ENCODE measurements at regions not wholly inside any gene's neighbourhood (a gene's known extent, or its start where the extent isn't known, plus 50 kb on each side); places are given as distances from the start of the nearest gene placed in this dataset.
"Not testable (repeated sequence)": the region's sequence is repeated elsewhere in the genome, so short reads cannot be mapped to it uniquely, and the experiment has no call there.

DNA sequence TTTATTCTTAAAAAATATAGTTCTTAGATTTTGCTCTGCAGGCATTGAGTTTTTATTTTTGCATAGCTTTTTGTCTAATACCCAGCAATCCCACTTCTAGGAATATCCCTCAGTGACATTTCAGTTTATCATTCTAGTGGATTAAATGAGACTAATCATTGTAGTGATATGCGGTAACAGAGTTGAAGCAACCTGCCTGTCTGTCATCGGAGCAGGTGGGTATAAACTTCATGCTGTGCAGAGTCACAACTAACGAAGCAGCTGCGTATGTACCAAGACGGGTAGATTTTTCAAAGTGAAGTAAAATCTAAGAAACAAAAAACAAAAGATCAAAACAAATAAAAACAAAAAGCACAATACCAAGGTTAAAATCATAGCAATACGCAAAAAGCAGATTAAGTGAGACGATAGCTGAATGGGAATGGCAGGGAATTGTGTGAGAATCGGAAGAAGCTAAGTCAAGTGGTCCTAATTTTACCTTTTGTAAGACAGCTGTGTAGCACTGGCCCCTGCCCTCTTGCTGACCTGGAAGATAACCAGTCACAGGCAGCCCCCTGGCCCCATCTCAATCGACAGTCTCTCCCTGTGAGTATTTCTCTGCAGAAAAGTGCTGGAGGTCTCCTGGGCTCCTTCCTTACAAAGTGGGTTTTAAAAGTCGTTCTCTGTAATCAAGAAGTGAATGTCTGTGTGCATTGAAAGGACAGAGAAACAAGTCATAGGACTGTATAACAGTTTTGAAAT, 169.2 kb downstream of the OR2B2 start:
- DNase-seq (ENCODE audit: low spot score) (no peak), FAIRE-seq (no peak)

DNA sequence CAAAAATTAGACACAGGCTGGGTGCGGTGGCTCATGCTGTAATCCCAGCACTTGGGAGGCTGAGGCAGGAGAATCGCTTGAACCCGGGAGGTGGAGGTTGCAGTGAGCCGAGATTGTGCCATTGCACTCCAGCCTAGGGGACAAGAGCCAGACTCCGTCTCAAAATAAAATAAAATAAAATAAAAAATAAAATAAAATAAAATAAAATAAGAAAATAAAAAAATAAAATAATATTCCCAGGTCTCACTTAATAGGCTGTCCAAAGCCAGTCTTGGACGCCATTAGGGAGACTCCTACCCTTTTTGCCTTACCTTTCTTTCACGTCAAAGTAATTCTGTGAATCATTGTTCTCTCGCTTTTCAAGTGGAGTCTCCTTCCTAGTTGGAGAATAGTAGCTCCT, 172.3 kb downstream of the OR2B2 start:
- FAIRE-seq; DNase-seq (ENCODE audit: low spot score): not testable (repeated sequence)

DNA sequence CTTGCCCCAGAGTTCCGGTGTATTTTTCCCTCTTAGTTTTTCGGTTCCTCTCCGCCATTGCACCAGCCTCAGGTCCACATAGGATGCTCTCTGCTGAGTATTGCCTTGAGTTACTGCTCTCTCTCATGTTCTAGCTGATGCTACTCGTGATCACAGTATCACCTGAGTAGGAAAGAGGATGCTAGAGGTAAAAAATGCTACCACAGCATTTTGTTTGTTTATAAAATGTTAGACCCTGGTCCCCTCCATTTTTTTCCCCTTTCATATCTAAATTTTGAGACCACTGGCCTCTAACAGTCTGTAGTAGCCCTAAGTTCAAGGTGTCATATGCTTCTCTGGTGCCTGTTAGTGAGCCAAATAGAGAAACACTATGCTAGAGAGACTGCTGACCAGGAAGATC, 175.5 kb downstream of the OR2B2 start:
- no peak for DNase-seq (ENCODE audit: low spot score)
- no peak for FAIRE-seq

DNA sequence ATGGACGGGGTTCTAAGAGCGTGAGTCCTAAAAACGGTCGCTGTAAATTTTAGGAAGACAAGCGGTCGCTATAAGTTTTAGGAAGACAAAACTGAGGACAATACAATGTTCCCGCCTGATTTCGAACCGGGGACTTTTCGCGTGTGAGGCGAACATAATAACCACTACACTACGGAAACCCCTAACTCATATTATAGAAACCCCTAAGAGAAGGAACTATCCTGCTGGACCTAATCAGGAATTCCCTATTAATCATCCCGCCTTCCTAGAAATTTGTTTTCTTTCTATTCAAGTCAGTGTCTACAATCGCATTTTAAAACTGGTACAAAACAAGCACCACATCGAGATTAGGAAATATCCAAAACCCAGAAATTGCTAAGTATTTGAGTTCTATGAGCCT, 183.8 kb downstream of the OR2B2 start:
- no peak for FAIRE-seq
- no peak for DNase-seq (ENCODE audit: low spot score)

DNA sequence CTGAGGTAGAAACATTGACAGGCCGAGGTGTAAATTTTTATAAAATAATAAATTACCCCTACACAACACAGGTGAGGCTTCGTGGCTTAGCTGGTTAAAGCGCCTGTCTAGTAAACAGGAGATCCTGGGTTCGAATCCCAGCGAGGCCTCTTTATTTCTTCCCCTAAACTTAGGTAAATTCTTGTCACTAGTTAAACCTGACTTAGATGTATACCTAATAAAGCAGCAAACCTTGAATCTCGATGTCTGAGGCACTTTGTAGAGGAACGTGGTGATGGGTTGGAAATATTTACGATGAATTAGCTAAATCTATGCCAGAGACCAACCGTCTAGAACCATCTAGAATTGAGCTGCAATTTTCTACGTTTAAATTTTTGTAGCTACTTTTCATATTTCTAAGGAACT, 185.6 kb downstream of the OR2B2 start:
- FAIRE-seq = no peak
- no peak for DNase-seq (ENCODE audit: low spot score)

DNA sequence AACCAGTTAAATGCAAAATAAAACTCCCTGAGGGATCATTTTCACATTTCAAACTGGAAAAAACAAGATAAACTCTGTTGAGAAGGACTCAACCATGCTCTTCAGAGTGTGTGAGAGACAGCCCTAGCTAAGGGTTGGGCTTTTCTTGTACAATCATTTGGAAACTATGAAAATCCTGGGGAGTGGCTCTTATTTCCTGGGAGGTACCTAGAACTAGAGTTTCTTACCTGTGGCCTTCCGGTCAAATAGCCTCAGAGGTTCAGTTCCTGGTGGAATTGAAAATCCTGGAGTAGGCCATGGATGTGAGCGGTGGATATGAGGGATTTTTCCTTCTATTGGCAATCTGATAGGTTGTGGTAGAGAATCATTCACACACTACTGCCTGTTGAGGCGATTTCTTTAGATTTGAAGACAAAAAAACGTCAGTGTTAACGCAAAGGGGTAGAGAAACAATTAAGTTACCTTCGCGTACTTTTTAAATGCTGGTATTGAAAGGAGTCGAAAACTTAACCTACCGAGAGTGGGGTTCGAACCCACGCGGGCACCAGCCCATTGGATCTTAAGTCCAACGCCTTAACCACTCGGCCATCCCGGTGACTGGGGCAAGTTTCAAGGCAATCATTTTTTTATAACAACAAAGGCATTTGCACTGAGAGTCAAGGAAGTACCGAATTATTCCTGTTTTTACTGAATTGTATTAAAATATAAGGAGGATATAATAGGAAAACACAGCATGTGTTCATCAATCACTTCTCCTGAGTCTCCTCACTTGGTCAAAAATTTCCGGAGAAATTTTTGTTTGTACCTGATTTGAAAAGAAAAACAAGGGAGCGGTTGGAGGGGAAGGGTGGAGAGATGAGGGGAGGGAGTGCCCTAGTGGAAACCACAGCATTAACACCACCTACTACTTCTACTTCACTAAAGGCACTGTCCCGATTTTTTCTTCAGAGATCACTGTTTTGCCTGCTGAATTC, 191.3 kb downstream of the OR2B2 start:
- FAIRE-seq (no peak), DNase-seq (ENCODE audit: low spot score) (peak; percentile 55)

DNA sequence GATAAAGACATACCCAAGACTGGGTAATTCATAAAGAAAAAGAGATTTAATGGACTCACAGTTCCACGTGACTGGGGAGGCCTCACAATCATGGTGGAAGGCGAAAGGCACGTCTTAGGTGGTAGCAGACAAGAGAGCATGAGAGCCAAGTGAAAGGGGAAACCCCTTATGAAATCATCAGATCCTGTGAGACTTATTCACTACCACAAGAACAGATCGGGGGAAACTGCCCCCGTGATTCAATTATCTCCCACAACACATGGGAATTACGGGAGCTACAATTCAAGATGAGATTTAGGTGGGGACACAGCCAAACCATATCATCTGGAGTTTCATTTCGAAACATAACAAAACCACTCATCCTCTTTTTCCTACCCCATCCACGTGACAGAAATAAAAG, 193.2 kb downstream of the OR2B2 start:
- not testable (repeated sequence) for DNase-seq (ENCODE audit: low spot score); FAIRE-seq

DNA sequence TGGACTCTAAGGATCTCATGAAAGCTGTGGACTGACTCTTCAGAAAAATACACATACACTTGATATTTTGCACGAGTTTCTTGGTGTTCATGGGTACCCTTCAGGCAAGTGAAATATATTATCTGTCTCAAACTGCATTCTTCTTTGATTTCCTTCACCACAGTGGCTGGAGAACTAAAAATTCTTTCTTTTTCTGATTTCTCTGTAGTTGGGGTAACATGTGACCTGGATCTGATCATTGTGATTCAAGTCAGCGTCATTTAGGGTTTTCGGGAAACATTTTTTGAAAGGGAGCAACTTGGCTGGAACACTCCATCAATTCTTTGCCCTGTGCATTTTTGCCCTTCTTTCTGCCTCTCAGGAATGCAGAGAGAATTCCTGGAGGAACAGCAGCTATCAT, 205.8 kb downstream of the OR2B2 start:
- no peak for DNase-seq (ENCODE audit: low spot score)

DNA sequence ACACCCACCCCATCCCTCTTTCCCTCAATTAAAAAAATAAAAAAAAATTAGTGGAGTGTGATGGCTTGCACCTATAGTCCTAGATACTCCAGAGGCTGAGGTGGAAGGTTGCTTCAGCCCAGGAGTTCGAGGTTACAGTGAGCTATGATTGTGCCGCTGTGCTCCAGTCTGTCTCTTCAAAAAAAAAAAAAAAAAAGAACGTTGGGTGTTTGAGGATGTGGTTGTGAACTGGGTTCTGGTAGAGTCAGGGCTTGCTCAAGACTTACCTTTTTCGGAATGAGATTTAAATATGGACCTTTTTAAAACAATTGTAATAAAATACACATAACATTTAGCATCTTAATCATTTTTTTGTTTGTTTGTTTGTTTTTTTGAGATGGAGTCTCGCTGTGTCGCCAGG, 211.9 kb downstream of the OR2B2 start:
- DNase-seq (ENCODE audit: low spot score) (no peak), FAIRE-seq (no peak)

More for the DNA sequence above, 205.8 kb downstream of the OR2B2 start:
- FAIRE-seq = no peak

DNA sequence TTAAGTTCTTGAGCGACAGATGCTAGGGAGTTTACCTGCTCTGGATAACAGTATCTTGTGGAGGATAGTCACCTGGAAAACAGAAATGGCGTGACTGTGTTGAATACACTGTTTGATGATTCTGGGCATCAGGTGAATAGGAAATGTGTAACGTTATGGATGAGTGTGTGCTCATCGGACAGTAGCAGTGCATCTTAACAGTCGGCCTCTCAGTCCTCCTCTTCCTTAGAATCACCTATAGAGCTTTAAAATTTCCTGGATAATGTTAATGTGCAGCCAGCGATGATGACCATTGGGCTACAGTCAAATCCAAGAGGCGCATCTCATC, 217.7 kb downstream of the OR2B2 start:
- FAIRE-seq (no peak), DNase-seq (ENCODE audit: low spot score) (no peak)

DNA sequence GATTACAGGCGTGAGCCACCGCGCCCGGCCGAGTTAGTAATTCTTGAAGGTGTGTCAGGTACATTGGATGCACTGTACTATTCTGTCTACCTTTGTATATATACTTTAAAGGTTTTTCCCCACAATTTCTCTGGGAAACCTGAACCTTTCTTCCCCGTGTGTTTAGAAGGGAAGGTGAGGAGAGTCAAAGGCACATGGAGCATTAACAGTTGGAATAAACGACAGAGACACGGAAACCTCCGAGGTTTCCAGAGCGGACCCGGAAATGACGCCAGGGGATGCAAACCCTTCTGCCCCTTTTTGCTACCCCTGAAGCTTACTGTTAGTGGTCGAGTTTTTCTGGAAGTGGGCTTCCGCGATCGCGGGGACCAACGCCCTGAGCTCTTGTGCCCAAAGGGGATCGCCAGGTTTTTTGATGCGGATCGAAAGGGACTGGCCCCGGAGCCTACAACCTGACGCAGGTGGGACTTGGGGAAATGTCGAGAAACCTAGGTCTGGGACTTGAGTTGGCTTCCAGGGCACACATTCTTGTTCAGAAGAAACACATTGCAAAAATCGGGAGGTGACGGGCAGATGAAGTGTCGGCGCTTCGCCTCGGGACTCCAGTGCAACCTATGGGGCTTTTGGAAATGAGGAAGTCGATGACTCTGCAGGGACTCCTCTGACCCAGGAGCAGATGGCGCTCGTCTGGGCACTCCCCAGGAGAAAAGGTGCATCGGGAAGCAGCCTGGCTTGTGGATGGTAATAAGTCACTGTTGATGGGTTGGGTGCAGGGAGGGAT, 218.2 kb downstream of the OR2B2 start:
- FAIRE-seq (no peak), DNase-seq (ENCODE audit: low spot score) (peak; percentile 32)

DNA sequence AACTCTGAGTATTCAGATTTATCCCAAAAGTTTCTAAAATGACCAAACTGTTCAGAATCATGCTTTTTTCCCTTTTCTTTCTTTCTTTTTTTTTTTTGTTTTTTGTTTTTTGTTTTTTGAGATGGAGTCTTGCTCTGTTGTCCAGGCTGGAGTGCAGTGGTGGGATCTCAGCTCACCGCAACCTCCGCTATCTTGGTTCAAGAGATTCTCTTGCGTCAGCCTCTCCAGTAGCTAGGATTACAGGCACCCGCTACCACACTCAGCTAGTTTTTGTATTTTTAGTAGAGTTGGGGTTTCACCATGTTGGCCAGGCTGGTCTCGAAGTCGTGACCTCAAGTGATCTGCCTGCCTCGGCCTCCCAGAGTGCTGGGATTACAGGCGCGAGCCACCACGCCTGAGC, 219.2 kb upstream of the ZNF184 start:
- FAIRE-seq; DNase-seq (ENCODE audit: low spot score): not testable (repeated sequence)

DNA sequence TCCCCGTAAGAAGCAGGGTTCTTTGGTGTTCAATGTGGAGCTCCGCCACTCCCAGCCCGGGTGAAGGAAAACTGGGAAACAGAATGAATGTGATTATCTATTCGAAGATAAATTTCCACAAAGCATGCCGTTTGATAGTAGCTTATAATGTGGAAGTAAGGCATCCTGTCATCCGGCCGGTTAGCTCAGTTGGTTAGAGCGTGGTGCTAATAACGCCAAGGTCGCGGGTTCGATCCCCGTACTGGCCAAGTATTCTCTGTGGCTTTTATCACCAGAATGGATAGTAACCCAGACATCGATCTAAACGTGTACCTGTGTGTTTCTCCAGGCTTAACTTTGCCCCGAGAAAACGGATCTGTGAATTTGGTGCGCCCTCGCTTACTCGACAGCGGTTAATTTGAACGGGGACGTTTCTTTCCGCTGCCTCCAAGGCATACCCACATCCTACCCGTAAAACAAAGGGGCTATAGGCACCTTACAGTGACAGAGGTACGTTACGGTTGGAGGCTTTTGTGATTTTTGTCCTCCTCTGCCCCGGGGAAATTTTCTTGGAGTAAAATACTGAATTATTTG, 215.2 kb upstream of the ZNF184 start:
- FAIRE-seq (no peak), DNase-seq (ENCODE audit: low spot score) (peak; percentile 75)

DNA sequence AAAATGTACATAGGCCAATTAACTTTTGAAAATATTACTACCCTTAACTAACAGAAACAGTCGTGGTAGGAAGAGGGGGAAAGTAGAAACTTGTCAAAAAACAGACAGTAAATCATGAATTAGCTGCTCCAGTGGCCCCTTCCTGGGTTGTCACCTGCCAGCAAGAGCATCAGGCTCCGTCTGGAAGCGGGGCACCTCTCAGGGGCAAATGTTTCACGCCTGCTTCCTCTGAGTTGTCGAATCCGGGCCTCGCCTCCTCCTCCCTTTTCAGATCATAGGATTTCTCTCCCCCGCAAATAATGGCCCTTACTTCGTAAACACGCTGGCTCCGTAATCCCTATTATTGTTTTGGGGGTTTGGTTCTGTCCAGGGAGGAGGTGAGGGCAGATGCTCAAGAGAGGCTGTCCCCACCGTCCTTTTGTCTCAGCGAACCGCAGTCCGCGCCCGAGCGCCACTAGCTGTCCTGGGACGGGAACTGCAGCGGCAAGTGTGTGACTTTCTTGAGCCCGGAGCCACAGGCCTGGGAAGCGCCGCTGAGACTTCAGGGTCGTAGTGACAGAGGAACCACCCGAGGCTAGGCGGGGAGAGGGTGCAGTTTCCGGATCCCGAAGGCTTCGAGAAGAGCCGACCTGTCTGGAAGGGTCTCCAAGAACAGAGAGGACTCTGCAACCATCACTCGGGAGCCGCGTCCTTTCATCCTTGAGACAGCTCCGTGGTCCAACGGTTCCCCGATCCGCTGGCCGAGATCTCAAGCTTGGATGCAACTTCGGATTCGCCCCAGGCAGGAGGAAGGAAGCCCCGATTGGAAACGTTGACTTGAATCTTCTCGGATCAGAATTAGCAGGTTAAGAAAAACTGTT, 214.5 kb upstream of the ZNF184 start:
- peak; percentile 9 for FAIRE-seq
- DNase-seq (ENCODE audit: low spot score) = peak; percentile 82

DNA sequence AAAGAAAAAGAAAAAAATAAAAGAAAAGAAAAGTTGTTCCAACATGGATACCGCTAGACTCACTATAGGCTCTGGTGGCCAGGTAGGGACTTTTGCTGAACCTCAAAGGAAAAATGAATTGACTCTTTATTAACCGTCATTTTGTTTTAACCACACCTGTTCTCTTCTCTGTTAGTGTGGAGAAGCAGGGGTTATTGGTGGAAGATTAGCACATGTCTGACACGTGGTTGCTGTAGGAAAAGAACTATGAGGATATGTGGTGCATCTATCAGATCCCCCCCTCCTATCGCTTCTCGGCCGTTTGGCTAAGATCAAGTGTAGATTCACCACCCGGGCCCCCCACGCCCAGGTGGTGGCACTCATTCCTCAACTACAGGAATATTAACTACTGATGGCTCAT, 212.4 kb upstream of the ZNF184 start:
- DNase-seq (ENCODE audit: low spot score) = no peak
- FAIRE-seq = no peak

DNA sequence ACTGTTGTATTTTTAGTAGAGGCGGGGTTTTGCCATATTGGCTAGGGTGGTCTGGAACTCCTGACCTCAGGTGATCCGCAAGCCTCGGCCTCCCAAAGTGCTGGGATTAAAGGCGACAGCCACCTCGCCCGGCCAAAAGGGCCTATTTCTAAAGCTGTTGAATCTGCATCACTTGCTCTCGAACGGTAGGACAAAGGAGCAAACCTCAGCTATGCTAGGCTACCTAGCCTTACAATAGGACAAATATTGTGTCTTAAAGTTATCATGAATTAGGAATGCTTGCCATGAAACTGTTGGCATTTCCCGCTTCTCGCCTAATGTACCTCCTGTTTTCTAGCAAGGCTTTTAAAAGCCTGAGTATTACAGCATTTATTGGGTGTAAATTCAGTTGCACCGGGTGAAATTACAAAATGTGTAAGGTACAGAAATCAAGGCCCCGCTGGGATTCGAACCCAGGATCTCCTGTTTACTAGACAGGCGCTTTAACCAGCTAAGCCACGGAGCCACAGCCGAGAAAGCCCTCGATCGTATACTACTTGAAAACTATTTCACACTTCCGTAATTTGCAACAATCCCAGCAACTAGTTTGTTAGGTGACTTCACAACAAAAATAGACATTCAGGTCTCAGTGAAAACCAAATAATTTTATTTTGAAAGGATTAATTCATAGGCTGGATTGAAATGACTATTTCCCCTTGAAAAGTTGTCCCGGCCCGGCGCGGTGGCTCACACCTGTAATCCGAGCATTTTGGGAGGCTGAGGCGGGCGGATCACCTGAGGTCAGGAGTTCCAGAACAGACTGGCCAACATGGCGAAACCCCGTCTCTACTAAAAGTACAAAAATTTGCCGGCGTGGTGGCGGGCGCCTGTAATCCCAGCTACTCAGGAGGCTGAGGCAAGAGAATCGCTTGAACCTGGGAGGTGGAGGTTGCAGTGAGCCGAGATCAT, 211.6 kb upstream of the ZNF184 start:
- FAIRE-seq (no peak), DNase-seq (ENCODE audit: low spot score) (peak; percentile 67)

DNA sequence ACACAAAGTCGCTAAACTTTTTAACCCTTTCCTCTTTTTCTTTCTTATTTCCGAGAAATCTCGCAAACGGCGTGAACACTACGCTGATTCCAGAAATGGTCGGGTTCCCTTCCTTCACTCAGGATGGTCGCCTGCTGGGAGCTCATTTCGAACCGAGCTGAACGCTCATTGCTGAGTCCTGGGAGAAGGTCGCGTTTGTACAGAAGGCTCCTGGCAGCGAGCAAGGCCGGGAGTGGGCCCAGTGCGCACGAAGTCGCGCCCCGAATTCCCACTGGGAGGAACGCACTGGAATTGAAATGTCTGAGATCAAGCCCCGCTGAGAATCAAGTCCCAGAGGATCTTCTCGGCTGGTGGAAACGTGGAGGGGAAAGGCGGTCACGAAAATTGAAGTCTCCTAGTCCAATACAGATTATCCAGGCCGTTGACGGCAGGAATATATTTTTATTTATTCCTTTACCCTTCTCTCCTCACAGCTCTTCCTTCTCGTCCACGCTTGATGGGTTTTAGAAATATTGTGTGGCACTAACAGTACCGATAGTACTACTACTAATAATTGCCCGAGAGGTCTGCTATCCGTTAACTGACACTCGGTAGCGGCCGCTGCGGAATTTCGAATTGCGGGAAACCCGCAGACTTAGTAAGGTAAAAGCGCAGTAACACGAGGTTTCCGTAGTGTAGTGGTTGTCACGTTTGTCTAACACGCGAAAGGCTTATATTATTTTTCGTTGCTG, 207.2 kb upstream of the ZNF184 start:
- DNase-seq (ENCODE audit: low spot score) (no peak), FAIRE-seq (no peak)

DNA sequence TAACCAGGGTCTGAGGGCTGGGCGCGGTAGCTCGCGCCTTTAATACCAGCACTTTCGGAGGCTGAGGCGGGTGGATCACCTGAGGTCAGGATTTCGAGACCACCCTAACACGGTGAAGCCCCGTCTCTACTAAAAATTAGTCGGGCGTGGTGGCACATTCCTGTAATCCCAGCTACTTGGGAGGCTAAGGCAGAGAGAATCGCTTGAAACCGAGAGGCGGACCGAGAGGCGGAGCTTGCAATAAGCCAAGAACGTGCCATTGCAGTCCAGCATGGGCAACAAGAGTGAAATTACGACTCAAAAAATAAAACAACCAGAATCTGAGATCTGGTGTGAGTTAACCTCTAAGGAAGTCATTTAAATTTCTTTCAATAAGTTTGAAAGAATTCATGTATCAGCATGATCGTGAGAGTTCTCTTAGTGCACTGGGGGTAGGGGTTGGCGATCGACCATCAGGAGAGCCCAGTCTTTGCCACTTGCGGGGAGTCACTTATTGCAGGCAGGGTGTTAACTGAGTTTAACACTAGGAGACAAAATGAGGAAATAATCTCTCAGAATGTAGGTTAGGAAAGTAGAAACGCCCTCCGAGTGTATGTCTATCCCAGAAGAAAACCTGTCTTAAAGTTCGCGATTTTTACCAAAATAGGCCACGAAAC, 206.5 kb upstream of the ZNF184 start:
- FAIRE-seq (no peak), DNase-seq (ENCODE audit: low spot score) (no peak)

Measured in urothelium cell line (cell line).